CD14-positive monocyte (primary cell): ENCODE measurements at regions not wholly inside any gene's neighbourhood (a gene's known extent, or its start where the extent isn't known, plus 50 kb on each side); places are given as distances from the start of the nearest gene placed in this dataset.

Source experiments
- DNase-seq, 3 donors: peaks; one replicate each; pipeline ENCODE4 v3.0.0-alpha.2; 2011 to 2022
- H2AFZ ChIP-seq: 2 replicates; pipeline ENCODE4 v1.6.0; 2012; ENCODE audit warnings: mild to moderate bottlenecking, low read depth, low read length, inconsistent platforms; ENCODE audit not compliant: insufficient read depth, poor library complexity, severe bottlenecking
- H3K27ac ChIP-seq, 2 donors: 1 replicate in 1 of 2; 2 replicates in 1 of 2; pipeline ENCODE4 v1.5.1; 2012 to 2013; ENCODE audit warnings: low read length in 2 of 2, control low read depth in 1 of 2, inconsistent platforms in 1 of 2, low read depth in 1 of 2, mild to moderate bottlenecking in 1 of 2
- H3K27me3 ChIP-seq, 2 donors: one replicate each; pipeline versions ENCODE4 v1.6.0 to v1.6.1; 2011 to 2013; ENCODE audit warnings: low read length in 2 of 2; ENCODE audit not compliant: control insufficient read depth in 2 of 2, insufficient read depth in 2 of 2
- H3K36me3 ChIP-seq, 2 donors: replicated peaks in 1 of 2; 1 replicate in 1 of 2; 2 replicates in 1 of 2; pipeline versions ENCODE4 v1.5.1 to v1.6.1; 2012 to 2013; ENCODE audit warnings: low read length in 2 of 2, control low read depth in 1 of 2, inconsistent platforms in 1 of 2, mild to moderate bottlenecking in 1 of 2; ENCODE audit not compliant: insufficient read depth in 2 of 2, control insufficient read depth in 1 of 2
- H3K4me1 ChIP-seq, 2 donors: 1 replicate in 1 of 2; 2 replicates in 1 of 2; pipeline versions ENCODE4 v1.5.1 to v1.6.1; 2012 to 2013; ENCODE audit warnings: low read length in 2 of 2, control low read depth in 1 of 2, inconsistent platforms in 1 of 2, mild to moderate bottlenecking in 1 of 2, moderate library complexity in 1 of 2; ENCODE audit not compliant: insufficient read depth in 2 of 2, control insufficient read depth in 1 of 2
- H3K4me2 ChIP-seq: replicated peaks from 2 replicates; pipeline ENCODE3; 2012; ENCODE audit warnings: low read length, moderate library complexity, mild to moderate bottlenecking; ENCODE audit not compliant: poor library complexity, severe bottlenecking; ENCODE audit errors: extremely low read depth
- H3K4me3 ChIP-seq, 3 experiments: fragments of 200-600 bp in 1 of 3; sonication (generic) in 1 of 3; replicated peaks in 1 of 3; 1 replicate in 2 of 3; 2 replicates in 1 of 3; pipeline ENCODE4 v1.5.1; 2011 to 2013; ENCODE audit warnings: low read length in 3 of 3, mild to moderate bottlenecking in 3 of 3, control low read depth in 2 of 3, low read depth in 2 of 3, inconsistent platforms in 1 of 3, moderate library complexity in 1 of 3
- H3K79me2 ChIP-seq: 2 replicates; pipeline ENCODE4 v1.6.0; 2012; ENCODE audit warnings: mild to moderate bottlenecking, control low read depth, inconsistent platforms, low read length, moderate library complexity; ENCODE audit not compliant: insufficient read depth
- H3K9ac ChIP-seq: 2 replicates; pipeline ENCODE4 v1.6.0; 2017; ENCODE audit warnings: low read length, mild to moderate bottlenecking; ENCODE audit not compliant: insufficient read depth, poor library complexity, severe bottlenecking
- H3K9me3 ChIP-seq, 2 donors: replicated peaks in 1 of 2; 1 replicate in 1 of 2; 2 replicates in 1 of 2; pipeline versions ENCODE4 v1.5.1 to v1.6.1; 2012 to 2013; ENCODE audit warnings: low read length in 2 of 2, control low read depth in 1 of 2; ENCODE audit not compliant: control insufficient read depth in 1 of 2, insufficient read depth in 1 of 2
- H4K20me1 ChIP-seq: 2 replicates; pipeline ENCODE4 v1.6.0; 2012; ENCODE audit warnings: mild to moderate bottlenecking, low read length, control low read depth, moderate library complexity; ENCODE audit not compliant: insufficient read depth
- H3K27ac Mint-ChIP-seq, 7 donors: one replicate each; pipeline ENCODE4 v1.8.0; 2020; ENCODE audit warnings: mild to moderate bottlenecking in 7 of 7, mixed read lengths in 7 of 7, moderate library complexity in 6 of 7, inconsistent platforms in 2 of 7
- H3K27me3 Mint-ChIP-seq, 3 donors: one replicate each; pipeline ENCODE4 v1.8.0; 2021 to 2022; ENCODE audit warnings: low read depth in 3 of 3, mild to moderate bottlenecking in 3 of 3, mixed read lengths in 3 of 3, moderate library complexity in 3 of 3, inconsistent platforms in 1 of 3
- H3K36me3 Mint-ChIP-seq, 2 donors: one replicate each; pipeline ENCODE4 v1.8.0; 2020; ENCODE audit warnings: mixed read lengths in 2 of 2, inconsistent platforms in 1 of 2, mild to moderate bottlenecking in 1 of 2
- H3K4me1 Mint-ChIP-seq: one replicate; pipeline ENCODE4 v1.8.0; 2020; ENCODE audit warnings: mild to moderate bottlenecking, mixed read lengths
- H3K4me3 Mint-ChIP-seq, 2 donors: one replicate each; pipeline ENCODE4 v1.8.0; 2020; ENCODE audit warnings: mild to moderate bottlenecking in 2 of 2, mixed read lengths in 2 of 2, moderate library complexity in 1 of 2
- H3K9me3 Mint-ChIP-seq, 7 donors: one replicate each; pipeline ENCODE4 v1.8.0; 2020 to 2022; ENCODE audit warnings: mixed read lengths in 7 of 7, mild to moderate bottlenecking in 6 of 7, moderate library complexity in 6 of 7, inconsistent platforms in 2 of 7
- WGBS: methylation state at CpG from one replicate; pipeline ENCODE4 v1.1.5; 2013; ENCODE audit warnings: missing lambda C conversion rate; ENCODE audit not compliant: insufficient coverage; 5-methylcytosine and 5-hydroxymethylcytosine counted together
- intact Hi-C, 2 donors: fragments of 100-400 bp; cut with micrococcal nuclease; formaldehyde crosslinking; loops; one replicate each; pipeline versions ENCODE4 v1.15.0 to v1.15.1; 2023
- TF ChIP-seq, protein P1 (sequence below): fragments of 200-600 bp; IDR thresholded peaks from one replicate; pipeline ENCODE4 v1.8.0; 2022; ENCODE audit warnings: antibody characterized with exemption, mild to moderate bottlenecking

- Histone ChIP-seq H3K27me3 (no peaks in the 10 kb centered on the region), H3K27ac (no peak overlapping the region), H4K20me1 (no peaks in the 10 kb centered on the region), H3K9ac (no peak overlapping the region), H3K4me3 (no peak overlapping the region), H3K36me3 (no peaks in the 10 kb centered on the region), H3K4me2 (no peak overlapping the region), H2AFZ (no peak overlapping the region), H3K4me1 (no peaks in the 10 kb centered on the region), H3K79me2 (no peaks in the 10 kb centered on the region), H3K9me3 (no peaks in the 10 kb centered on the region)
- no peak overlapping the region for H3K27ac Mint-ChIP-seq
- DNase-seq: no peak
- WGBS: 97% methylated on average over 3 of the region's 3 CpGs
- H3K27me3 Mint-ChIP-seq: peaks cover 0 to 6% (median 5%) of the 10 kb centered on the region in 3 donors
- H3K36me3 Mint-ChIP-seq: no peaks in the 10 kb centered on the region
- peaks cover 0 to 6% (median 0%) of the 10 kb centered on the region in 7 donors for H3K9me3 Mint-ChIP-seq
- intact Hi-C loops: no loop called here
- TF ChIP-seq, protein P1, sequence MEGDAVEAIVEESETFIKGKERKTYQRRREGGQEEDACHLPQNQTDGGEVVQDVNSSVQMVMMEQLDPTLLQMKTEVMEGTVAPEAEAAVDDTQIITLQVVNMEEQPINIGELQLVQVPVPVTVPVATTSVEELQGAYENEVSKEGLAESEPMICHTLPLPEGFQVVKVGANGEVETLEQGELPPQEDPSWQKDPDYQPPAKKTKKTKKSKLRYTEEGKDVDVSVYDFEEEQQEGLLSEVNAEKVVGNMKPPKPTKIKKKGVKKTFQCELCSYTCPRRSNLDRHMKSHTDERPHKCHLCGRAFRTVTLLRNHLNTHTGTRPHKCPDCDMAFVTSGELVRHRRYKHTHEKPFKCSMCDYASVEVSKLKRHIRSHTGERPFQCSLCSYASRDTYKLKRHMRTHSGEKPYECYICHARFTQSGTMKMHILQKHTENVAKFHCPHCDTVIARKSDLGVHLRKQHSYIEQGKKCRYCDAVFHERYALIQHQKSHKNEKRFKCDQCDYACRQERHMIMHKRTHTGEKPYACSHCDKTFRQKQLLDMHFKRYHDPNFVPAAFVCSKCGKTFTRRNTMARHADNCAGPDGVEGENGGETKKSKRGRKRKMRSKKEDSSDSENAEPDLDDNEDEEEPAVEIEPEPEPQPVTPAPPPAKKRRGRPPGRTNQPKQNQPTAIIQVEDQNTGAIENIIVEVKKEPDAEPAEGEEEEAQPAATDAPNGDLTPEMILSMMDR: no peak
- no peaks in the 10 kb centered on the region for H3K4me1 Mint-ChIP-seq
- no peak overlapping the region for H3K4me3 Mint-ChIP-seq
Observed at GRCh38 chr15:79526376-79526775, 94.2 kb downstream of the MINAR1 start.

- no CpG with 5 or more reads among the region's 1 CpG for WGBS
- Histone ChIP-seq H3K36me3 (no peaks in the 10 kb centered on the region), H4K20me1 (no peaks in the 10 kb centered on the region), H3K4me3 (no peak overlapping the region), H3K27ac (no peak overlapping the region), H3K79me2 (no peaks in the 10 kb centered on the region), H3K9me3 (no peaks in the 10 kb centered on the region), H3K4me2 (no peak overlapping the region), H3K4me1 (no peaks in the 10 kb centered on the region), H3K9ac (no peak overlapping the region), H2AFZ (no peak overlapping the region), H3K27me3 (no peaks in the 10 kb centered on the region)
- Mint-ChIP-seq H3K4me3 (no peak overlapping the region), H3K27me3 (peaks cover 0 to 6% (median 5%) of the 10 kb centered on the region in 3 donors), H3K36me3 (no peaks in the 10 kb centered on the region), H3K27ac (peak overlapping the region in 1 of 7 donors; percentile 47), H3K4me1 (peaks cover 4% of the 10 kb centered on the region), H3K9me3 (peaks cover 0 to 6% (median 0%) of the 10 kb centered on the region in 7 donors)
- TF ChIP-seq, protein P1: no peak
- no peak for DNase-seq
- intact Hi-C loops: no loop called here
Observed at GRCh38 chr15:79527821-79528220, 95.7 kb downstream of the MINAR1 start.
